ENCODE measurements at regions not wholly inside any gene's neighbourhood (a gene's known extent, or its start where the extent isn't known, plus 50 kb on each side); places are given as distances from the start of the nearest gene placed in this dataset.

- peak in 1 of 2 donors; percentile 33 for DNase-seq (ENCODE audit: low read depth in 2 of 2)
Observed at GRCh38 chrX:39960219-39960618, 137.5 kb downstream of the BCOR start.

GRCh38 chrX:39961441-39961840 is 136.3 kb downstream of the BCOR start:
- DNase-seq (ENCODE audit: low read depth in 2 of 2), result no peak

- DNase-seq (ENCODE audit: low read depth in 2 of 2), result no peak
Observed at GRCh38 chrX:39965051-39965573, 132.6 kb downstream of the BCOR start.

- DNase-seq (ENCODE audit: low read depth in 2 of 2), result no peak
Observed at GRCh38 chrX:39966176-39966575, 131.6 kb downstream of the BCOR start.

GRCh38 chrX:39967348-39967747 is 130.4 kb downstream of the BCOR start:
- no peak for DNase-seq (ENCODE audit: low read depth in 2 of 2)

- no peak for DNase-seq (ENCODE audit: low read depth in 2 of 2)
Observed at GRCh38 chrX:39969099-39969818, 128.5 kb downstream of the BCOR start.

- DNase-seq (ENCODE audit: low read depth in 2 of 2), result peak in 1 of 2 donors; percentile 41
Observed at GRCh38 chrX:39969819-39970504, 127.8 kb downstream of the BCOR start.

GRCh38 chrX:39971760-39972159 is 126.0 kb downstream of the BCOR start:
- DNase-seq (ENCODE audit: low read depth in 2 of 2), result no peak

- peak in 1 of 2 donors; percentile 14 for DNase-seq (ENCODE audit: low read depth in 2 of 2)
Observed at GRCh38 chrX:39972340-39972739, 125.4 kb downstream of the BCOR start.

- DNase-seq (ENCODE audit: low read depth in 2 of 2), result no peak
Observed at GRCh38 chrX:39973810-39974209, 123.9 kb downstream of the BCOR start.

GRCh38 chrX:39974270-39974669 is 123.5 kb downstream of the BCOR start:
- DNase-seq (ENCODE audit: low read depth in 2 of 2), result peak in 1 of 2 donors; percentile 39

- no peak for DNase-seq (ENCODE audit: low read depth in 2 of 2)
Observed at GRCh38 chrX:39975101-39975925, 122.4 kb downstream of the BCOR start.

- DNase-seq (ENCODE audit: low read depth in 2 of 2), result no peak
Observed at GRCh38 chrX:39981946-39982345, 115.8 kb downstream of the BCOR start.

GRCh38 chrX:39982948-39983347 is 114.8 kb downstream of the BCOR start:
- no peak for DNase-seq (ENCODE audit: low read depth in 2 of 2)

GRCh38 chrX:39983715-39984114 is 114.0 kb downstream of the BCOR start:
- DNase-seq (ENCODE audit: low read depth in 2 of 2), result peak in 1 of 2 donors; percentile 17

GRCh38 chrX:39984191-39984956 is 113.4 kb downstream of the BCOR start:
- DNase-seq (ENCODE audit: low read depth in 2 of 2), result no peak

- DNase-seq (ENCODE audit: low read depth in 2 of 2), result no peak
Observed at GRCh38 chrX:39985071-39985470, 112.7 kb downstream of the BCOR start.

- peak in 1 of 2 donors; percentile 54 for DNase-seq (ENCODE audit: low read depth in 2 of 2)
Observed at GRCh38 chrX:39985551-39985950, 112.2 kb downstream of the BCOR start.

- no peak for DNase-seq (ENCODE audit: low read depth in 2 of 2)
Observed at GRCh38 chrX:39988496-39988895, 109.3 kb downstream of the BCOR start.

GRCh38 chrX:39990388-39990787 is 107.4 kb downstream of the BCOR start:
- DNase-seq (ENCODE audit: low read depth in 2 of 2), result no peak

GRCh38 chrX:39992300-39992699 is 105.5 kb downstream of the BCOR start:
- no peak for DNase-seq (ENCODE audit: low read depth in 2 of 2)

All from lung microvascular endothelial cell (primary cell).